ENCODE measurements at regions not wholly inside any gene's neighbourhood (a gene's known extent, or its start where the extent isn't known, plus 50 kb on each side); places are given as distances from the start of the nearest gene placed in this dataset.
"Not testable (repeated sequence)": the region's sequence is repeated elsewhere in the genome, so short reads cannot be mapped to it uniquely, and the experiment has no call there.

DNA sequence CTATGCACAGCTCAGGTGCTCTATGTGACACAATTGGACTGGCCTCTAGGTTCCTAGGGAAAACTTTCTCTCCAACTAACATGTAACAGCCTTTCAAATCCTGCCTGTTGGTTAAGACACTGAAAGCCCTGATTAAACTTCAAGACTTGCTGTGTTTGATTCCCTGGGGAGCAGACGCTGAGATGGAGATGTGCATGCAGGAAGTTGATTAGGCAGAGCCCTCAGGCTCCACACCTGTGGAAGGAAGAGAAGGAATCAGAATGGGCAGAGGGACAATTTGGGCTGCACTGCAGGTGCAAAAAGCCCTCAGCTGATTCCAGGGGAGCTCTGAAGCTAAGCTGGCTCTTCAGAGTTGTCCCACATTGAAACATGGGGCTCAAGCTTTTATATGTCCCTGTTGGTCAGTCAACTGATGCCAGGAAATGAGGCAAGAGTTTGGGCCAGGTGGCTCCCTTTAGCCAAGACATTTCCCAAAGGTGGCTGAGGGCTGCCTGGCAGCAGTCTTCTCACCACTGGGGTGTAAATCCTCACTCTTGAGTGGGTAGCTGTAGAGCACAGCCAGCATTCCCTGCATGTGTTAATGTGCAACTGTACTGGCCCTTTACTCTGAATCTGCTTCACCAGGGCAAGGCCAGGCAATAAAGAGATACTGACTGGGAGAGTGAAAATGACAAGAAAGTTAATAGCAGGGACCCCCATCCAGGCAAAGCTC, 199.5 kb upstream of the DDX18 start:
- Histone ChIP-seq H3K4me3 (ENCODE audit: low read depth, low read length) (no peak overlapping the region), H3K27me3 (replicated peaks) (no peaks in the 10 kb centered on the region), H3K27ac (no peak overlapping the region), H3K36me3 (replicated peaks) (no peaks in the 10 kb centered on the region)
- in situ Hi-C loops (cut with HindIII; ENCODE audit: low pct_ligation_motif_present, low sequenced_read_pairs): no loop called here
- TF ChIP-seq, protein P1, sequence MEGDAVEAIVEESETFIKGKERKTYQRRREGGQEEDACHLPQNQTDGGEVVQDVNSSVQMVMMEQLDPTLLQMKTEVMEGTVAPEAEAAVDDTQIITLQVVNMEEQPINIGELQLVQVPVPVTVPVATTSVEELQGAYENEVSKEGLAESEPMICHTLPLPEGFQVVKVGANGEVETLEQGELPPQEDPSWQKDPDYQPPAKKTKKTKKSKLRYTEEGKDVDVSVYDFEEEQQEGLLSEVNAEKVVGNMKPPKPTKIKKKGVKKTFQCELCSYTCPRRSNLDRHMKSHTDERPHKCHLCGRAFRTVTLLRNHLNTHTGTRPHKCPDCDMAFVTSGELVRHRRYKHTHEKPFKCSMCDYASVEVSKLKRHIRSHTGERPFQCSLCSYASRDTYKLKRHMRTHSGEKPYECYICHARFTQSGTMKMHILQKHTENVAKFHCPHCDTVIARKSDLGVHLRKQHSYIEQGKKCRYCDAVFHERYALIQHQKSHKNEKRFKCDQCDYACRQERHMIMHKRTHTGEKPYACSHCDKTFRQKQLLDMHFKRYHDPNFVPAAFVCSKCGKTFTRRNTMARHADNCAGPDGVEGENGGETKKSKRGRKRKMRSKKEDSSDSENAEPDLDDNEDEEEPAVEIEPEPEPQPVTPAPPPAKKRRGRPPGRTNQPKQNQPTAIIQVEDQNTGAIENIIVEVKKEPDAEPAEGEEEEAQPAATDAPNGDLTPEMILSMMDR (IDR thresholded peaks at IDR 0.05; ENCODE audit: low read depth, low read length, missing control alignments): no peak
- DNase-seq: no peak

DNA sequence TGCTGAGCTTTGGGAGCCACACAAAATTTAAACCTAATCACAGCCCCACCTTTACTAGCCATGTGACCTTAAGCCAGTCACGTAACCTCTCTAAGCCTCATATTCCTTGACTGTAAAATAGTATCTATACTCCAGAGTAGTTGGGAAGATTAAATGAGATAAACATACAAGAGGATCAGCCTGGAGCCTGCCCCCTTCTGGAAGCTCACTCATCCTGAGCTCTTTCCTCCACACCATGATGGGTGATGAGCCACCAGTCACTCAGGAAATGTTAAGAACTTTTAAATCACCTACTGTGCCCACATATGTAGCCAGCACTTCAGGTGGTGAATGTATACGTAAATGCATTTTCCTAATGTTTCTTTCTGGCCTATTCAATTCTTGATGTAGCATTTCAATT, 195.9 kb upstream of the DDX18 start:
- Histone ChIP-seq H3K36me3 (replicated peaks) (no peaks in the 10 kb centered on the region), H3K27me3 (replicated peaks) (no peaks in the 10 kb centered on the region), H3K4me3 (ENCODE audit: low read depth, low read length) (no peak overlapping the region), H3K27ac (no peak overlapping the region)
- TF ChIP-seq, protein P1 (IDR thresholded peaks at IDR 0.05; ENCODE audit: low read depth, low read length, missing control alignments): no peak
- DNase-seq: no peak
- in situ Hi-C loops (cut with HindIII; ENCODE audit: low pct_ligation_motif_present, low sequenced_read_pairs): no loop called here

DNA sequence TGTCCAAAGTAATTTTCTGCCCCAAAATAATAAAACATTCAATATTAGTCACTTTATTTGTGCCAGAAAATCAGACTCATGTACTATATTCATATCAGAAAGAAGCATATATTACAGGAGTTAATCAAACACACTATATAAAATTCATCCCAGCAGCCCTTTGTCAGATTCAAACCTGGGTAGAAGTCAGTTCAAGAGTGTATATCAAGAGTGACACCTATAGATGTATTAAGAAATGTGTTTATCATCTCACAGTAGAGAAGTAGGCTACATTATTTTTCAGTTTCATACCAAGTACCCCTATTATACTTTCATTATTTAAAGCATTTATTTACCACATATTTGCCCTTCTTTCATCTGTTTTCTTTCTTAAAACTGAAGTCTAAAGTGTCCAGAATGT, 193.2 kb upstream of the DDX18 start:
- in situ Hi-C loops (cut with HindIII; ENCODE audit: low pct_ligation_motif_present, low sequenced_read_pairs): no loop called here

DNA sequence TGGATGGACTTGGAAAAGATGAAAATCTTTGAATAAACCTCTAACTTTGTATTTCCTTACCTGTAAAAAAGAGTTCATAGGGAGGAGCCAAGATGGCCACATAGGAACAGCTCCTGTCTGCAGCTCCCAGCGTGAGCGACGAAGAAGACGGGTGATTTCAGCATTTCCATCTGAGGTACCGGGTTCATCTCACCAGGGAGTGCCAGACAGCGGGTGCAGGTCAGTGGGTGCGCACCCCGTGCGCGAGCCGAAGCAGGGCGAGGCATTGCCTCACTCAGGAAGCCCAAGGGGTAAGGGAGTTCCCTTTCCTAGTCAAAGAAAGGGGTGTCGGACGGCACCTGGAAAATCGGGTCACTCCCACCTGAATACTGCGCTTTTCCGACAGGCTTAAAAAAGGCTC, 191.3 kb upstream of the DDX18 start:
- H3K27ac ChIP-seq; H3K27me3 ChIP-seq (replicated peaks); H3K36me3 ChIP-seq (replicated peaks); DNase-seq; H3K4me3 ChIP-seq (ENCODE audit: low read depth, low read length); in situ Hi-C loops (cut with HindIII; ENCODE audit: low pct_ligation_motif_present, low sequenced_read_pairs): not testable (repeated sequence)

More for the DNA sequence above, 193.2 kb upstream of the DDX18 start:
- Histone ChIP-seq H3K27ac (no peak overlapping the region), H3K36me3 (replicated peaks) (no peaks in the 10 kb centered on the region), H3K4me3 (ENCODE audit: low read depth, low read length) (no peak overlapping the region), H3K27me3 (replicated peaks) (no peaks in the 10 kb centered on the region)
- no peak for DNase-seq
- TF ChIP-seq, protein P1 (IDR thresholded peaks at IDR 0.05; ENCODE audit: low read depth, low read length, missing control alignments): no peak

DNA sequence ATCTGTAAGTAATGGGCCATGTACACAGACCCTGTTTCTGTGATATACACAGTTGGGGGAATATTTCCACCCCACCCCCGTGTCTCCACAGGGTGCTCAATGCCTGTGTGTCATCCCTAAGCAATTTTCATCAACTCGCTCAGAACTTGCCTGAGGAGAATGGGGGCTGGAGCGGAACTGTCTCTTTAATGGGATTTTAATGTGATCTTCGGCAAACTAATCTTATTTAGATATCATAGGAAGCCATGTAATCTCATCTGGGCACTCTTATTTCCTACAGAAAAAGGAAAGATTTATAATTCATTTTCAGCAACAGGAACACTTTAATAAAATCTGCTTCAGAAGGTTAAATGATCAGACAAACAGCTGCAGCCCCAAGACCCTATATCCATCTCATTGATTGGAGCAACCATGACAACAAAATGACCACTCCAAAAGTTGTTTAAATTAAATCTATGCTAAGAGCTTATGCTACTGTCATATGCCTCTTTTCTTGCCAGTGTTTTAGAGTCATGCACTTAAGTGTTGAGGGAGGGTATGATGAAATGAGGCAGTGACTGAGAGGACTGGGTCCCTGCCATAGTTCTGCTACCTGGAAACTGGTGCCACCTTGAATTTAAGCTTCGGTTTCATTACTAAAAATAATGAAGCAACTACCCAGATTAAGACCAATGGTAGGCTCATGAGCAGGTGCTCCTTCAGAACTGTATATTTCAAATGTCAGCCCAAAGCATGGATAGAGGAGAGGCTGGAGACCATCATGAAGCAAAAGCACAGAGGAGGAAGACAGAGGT, 183.1 kb upstream of the DDX18 start:
- in situ Hi-C loops (cut with HindIII; ENCODE audit: low pct_ligation_motif_present, low sequenced_read_pairs): no loop called here
- H3K4me3 ChIP-seq (ENCODE audit: low read depth, low read length): no peak overlapping the region
- TF ChIP-seq, protein P1 (IDR thresholded peaks at IDR 0.05; ENCODE audit: low read depth, low read length, missing control alignments): no peak
- no peak overlapping the region for H3K27ac ChIP-seq
- H3K36me3 ChIP-seq (replicated peaks): no peaks in the 10 kb centered on the region
- H3K27me3 ChIP-seq (replicated peaks): no peaks in the 10 kb centered on the region
- DNase-seq: no peak

DNA sequence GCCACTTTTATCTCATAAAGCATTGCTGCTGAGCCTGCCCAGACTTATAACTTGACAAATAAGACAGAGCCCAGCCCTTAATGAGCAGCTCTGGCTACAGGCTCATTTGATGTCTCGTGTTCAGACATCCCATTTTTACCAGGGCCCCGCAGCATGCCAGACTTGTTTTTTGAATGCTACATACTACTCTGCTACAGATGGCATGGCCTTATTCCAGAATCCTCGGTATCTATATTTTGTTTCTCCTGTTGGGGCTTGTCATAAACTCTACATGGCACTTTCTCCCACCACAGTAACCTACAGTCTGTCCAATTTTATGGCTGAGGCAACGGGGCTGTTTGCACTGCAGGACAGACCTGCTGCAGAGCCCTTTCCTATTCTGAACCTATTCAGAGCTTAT, 179.0 kb upstream of the DDX18 start:
- Histone ChIP-seq H3K27me3 (replicated peaks) (no peaks in the 10 kb centered on the region), H3K4me3 (ENCODE audit: low read depth, low read length) (no peak overlapping the region), H3K36me3 (replicated peaks) (no peaks in the 10 kb centered on the region), H3K27ac (no peak overlapping the region)
- in situ Hi-C loops (cut with HindIII; ENCODE audit: low pct_ligation_motif_present, low sequenced_read_pairs): no loop called here
- DNase-seq: no peak
- TF ChIP-seq, protein P1 (IDR thresholded peaks at IDR 0.05; ENCODE audit: low read depth, low read length, missing control alignments): no peak

Data from brain microvascular endothelial cell (primary cell).